H1 (cell line): ENCODE measurements at regions not wholly inside any gene's neighbourhood (a gene's known extent, or its start where the extent isn't known, plus 50 kb on each side); places are given as distances from the start of the nearest gene placed in this dataset.

ENCODE experiments used
- CTCF ChIA-PET: fragments of 300-600 bp; sonication (Branson Sonifier 250); formaldehyde crosslinking; loops from one replicate; lab custom pipeline; 2021; ENCODE audit not compliant: partially characterized antibody; lab: Charles Lee
- POLR2A ChIA-PET: fragments of 300-600 bp; sonication (Branson Sonifier 250); formaldehyde crosslinking; loops from one replicate; lab custom pipeline; 2021; ENCODE audit warnings: inconsistent platforms; ENCODE audit not compliant: partially characterized antibody; lab: Charles Lee
- DNase-seq, 2 experiments: peaks; one replicate each; pipeline versions ENCODE4 v3.0.0 to v3.0.0-alpha.2; 2010 to 2022; ENCODE audit warnings: low spot score in 2 of 2, low read depth in 1 of 2, mixed read lengths in 1 of 2
- FAIRE-seq: peaks from 2 replicates; lab custom pipeline; 2011; peaks lifted over from hg19 to GRCh38; lab: Jason Lieb, UNC
- H2AFZ ChIP-seq: 2 replicates; pipeline ENCODE4 v1.8.1; 2012; ENCODE audit warnings: low read length, inconsistent platforms
- H2AK5ac ChIP-seq: 2 replicates; pipeline ENCODE4 v1.6.1; 2013; ENCODE audit warnings: low read depth, low read length
- H2BK120ac ChIP-seq: replicated peaks from 2 replicates; pipeline ENCODE3; 2013; ENCODE audit warnings: low read depth, low read length, inconsistent platforms
- H2BK12ac ChIP-seq: 2 replicates; pipeline ENCODE4 v1.6.1; 2013; ENCODE audit warnings: low read depth, low read length
- H2BK15ac ChIP-seq: 2 replicates; pipeline ENCODE4 v1.6.1; 2013; ENCODE audit warnings: low read length
- H2BK20ac ChIP-seq: 2 replicates; pipeline ENCODE4 v1.6.1; 2013; ENCODE audit warnings: low read length
- H2BK5ac ChIP-seq: 2 replicates; pipeline ENCODE4 v1.6.1; 2013; ENCODE audit warnings: low read depth, low read length
- H3K14ac ChIP-seq: 2 replicates; pipeline ENCODE4 v1.6.1; 2013; ENCODE audit warnings: inconsistent platforms; ENCODE audit not compliant: insufficient read length
- H3K18ac ChIP-seq: 2 replicates; pipeline ENCODE4 v1.6.1; 2013; ENCODE audit warnings: low read length; ENCODE audit errors: extremely low read depth
- H3K23ac ChIP-seq: 2 replicates; pipeline ENCODE4 v1.6.1; 2013; ENCODE audit warnings: inconsistent platforms; ENCODE audit not compliant: insufficient read length
- H3K23me2 ChIP-seq: 2 replicates; pipeline ENCODE4 v1.6.1; 2013; ENCODE audit warnings: low read depth, low read length
- H3K27ac ChIP-seq: 2 replicates; pipeline ENCODE4 v1.6.1; 2011; ENCODE audit warnings: low read depth, low read length, inconsistent platforms
- H3K27me3 ChIP-seq, 4 experiments: replicated peaks in 1 of 4; 1 replicate in 1 of 4; 2 replicates in 3 of 4; pipeline versions ENCODE4 v1.6.1 to v1.8.1; 2011 to 2013; ENCODE audit warnings: low read length in 3 of 4, mild to moderate bottlenecking in 3 of 4, inconsistent platforms in 2 of 4, mixed read lengths in 2 of 4, moderate library complexity in 1 of 4; ENCODE audit not compliant: control insufficient read depth in 3 of 4, insufficient read depth in 3 of 4; ENCODE audit errors: extremely low read depth in 1 of 4
- H3K36me3 ChIP-seq, 4 experiments: 2 replicates each; pipeline versions ENCODE4 v1.6.1 to v1.8.1; 2011 to 2013; ENCODE audit warnings: mild to moderate bottlenecking in 4 of 4, low read length in 3 of 4, moderate library complexity in 2 of 4, control low read depth in 1 of 4, inconsistent platforms in 1 of 4; ENCODE audit not compliant: insufficient read depth in 4 of 4, control insufficient read depth in 2 of 4
- H3K4ac ChIP-seq: replicated peaks from 2 replicates; pipeline ENCODE3; 2013; ENCODE audit warnings: low read length, low read depth, mixed read lengths, inconsistent platforms; ENCODE audit not compliant: insufficient read length
- H3K4me1 ChIP-seq, 4 experiments: replicated peaks in 1 of 4; 1 replicate in 1 of 4; 2 replicates in 3 of 4; pipeline versions ENCODE4 v1.6.1 to v1.8.1; 2011 to 2013; ENCODE audit warnings: low read length in 3 of 4, inconsistent platforms in 2 of 4, mixed read lengths in 1 of 4; ENCODE audit not compliant: insufficient read depth in 4 of 4, control insufficient read depth in 3 of 4
- H3K4me2 ChIP-seq, 2 experiments: 2 replicates each; pipeline versions ENCODE4 v1.6.1 to v1.8.1; 2011 to 2013; ENCODE audit warnings: low read depth in 2 of 2, low read length in 2 of 2, control low read depth in 1 of 2, inconsistent platforms in 1 of 2, mild to moderate bottlenecking in 1 of 2; ENCODE audit not compliant: insufficient read depth in 1 of 2
- H3K4me3 ChIP-seq, 4 experiments: fragments of 200-600, 300-600 bp in 1 of 4; sonication (generic), shearing (Covaris generic), sonication (Bioruptor Twin) in 1 of 4; 2 replicates each; pipeline versions ENCODE4 v1.5.1 to v1.8.1; 2011 to 2016; ENCODE audit warnings: low read length in 4 of 4, low read depth in 3 of 4, control low read depth in 2 of 4, inconsistent platforms in 2 of 4, mild to moderate bottlenecking in 2 of 4, mixed read lengths in 1 of 4, moderate library complexity in 1 of 4; ENCODE audit not compliant: insufficient read depth in 2 of 4; ENCODE audit errors: extremely low read depth in 1 of 4
- H3K56ac ChIP-seq: replicated peaks from 2 replicates; pipeline ENCODE3; 2013; ENCODE audit warnings: low read depth, mild to moderate bottlenecking, mixed read lengths, low read length, inconsistent platforms; ENCODE audit not compliant: insufficient read length
- H3K79me1 ChIP-seq: 2 replicates; pipeline ENCODE4 v1.6.1; 2013; ENCODE audit warnings: low read depth, low read length, control low read depth
- H3K79me2 ChIP-seq, 2 experiments: 2 replicates each; pipeline versions ENCODE4 v1.6.1 to v1.8.1; 2012 to 2013; ENCODE audit warnings: low read length in 2 of 2, mild to moderate bottlenecking in 2 of 2, inconsistent platforms in 1 of 2; ENCODE audit not compliant: insufficient read depth in 2 of 2, control insufficient read depth in 1 of 2
- H3K9ac ChIP-seq, 4 experiments: replicated peaks in 1 of 4; 1 replicate in 1 of 4; 2 replicates in 3 of 4; pipeline versions ENCODE4 v1.6.1 to v1.8.1; 2011 to 2013; ENCODE audit warnings: low read depth in 3 of 4, low read length in 3 of 4, control low read depth in 2 of 4, mild to moderate bottlenecking in 2 of 4, moderate library complexity in 2 of 4, inconsistent platforms in 1 of 4; ENCODE audit errors: extremely low read depth in 1 of 4
- H3K9me3 ChIP-seq, 2 experiments: 2 replicates each; pipeline versions ENCODE4 v1.6.1 to v1.8.1; 2012 to 2013; ENCODE audit warnings: mild to moderate bottlenecking in 2 of 2, moderate library complexity in 2 of 2, control low read depth in 1 of 2, inconsistent platforms in 1 of 2, low read depth in 1 of 2, low read length in 1 of 2, mixed read lengths in 1 of 2; ENCODE audit not compliant: insufficient read depth in 2 of 2
- H4K20me1 ChIP-seq, 2 experiments: replicated peaks in 1 of 2; 2 replicates each; pipeline versions ENCODE3 to v1.8.1; 2011 to 2013; ENCODE audit warnings: inconsistent platforms in 2 of 2, low read length in 2 of 2, mild to moderate bottlenecking in 1 of 2; ENCODE audit not compliant: insufficient read depth in 2 of 2, control insufficient read depth in 1 of 2
- H4K5ac ChIP-seq: 2 replicates; pipeline ENCODE4 v1.6.1; 2013; ENCODE audit warnings: low read length, low read depth, mixed read lengths, inconsistent platforms; ENCODE audit not compliant: insufficient read length
- H4K8ac ChIP-seq: 2 replicates; pipeline ENCODE4 v1.8.0; 2013; ENCODE audit warnings: mild to moderate bottlenecking, moderate library complexity, low read length, inconsistent platforms; ENCODE audit not compliant: insufficient read depth; ENCODE audit errors: extremely low read depth
- H4K91ac ChIP-seq: replicated peaks from 2 replicates; pipeline ENCODE3; 2013; ENCODE audit warnings: low read length, mixed read lengths, inconsistent platforms; ENCODE audit not compliant: insufficient read length
- CBX5 ChIP-seq: fragments of 300-800, 300-1000 bp; sonication (generic); IDR thresholded peaks from 2 replicates; pipeline ENCODE4 v1.7.1; 2016; ENCODE audit warnings: antibody characterized with exemption, low read length, low read depth
- CHD1 ChIP-seq: IDR thresholded peaks from 2 replicates; pipeline ENCODE4 v1.6.1; 2012; ENCODE audit warnings: low read depth, low read length, improper control_type of control experiment
- FOSL1 ChIP-seq: IDR thresholded peaks from 2 replicates; pipeline ENCODE4 v1.6.1; 2011; ENCODE audit warnings: mild to moderate bottlenecking, low read depth, low read length, moderate library complexity; ENCODE audit not compliant: insufficient read depth
- GABPA ChIP-seq: IDR thresholded peaks from 2 replicates; pipeline ENCODE4 v1.6.1; 2011; ENCODE audit warnings: mild to moderate bottlenecking, low read length, moderate library complexity, borderline replicate concordance; ENCODE audit not compliant: insufficient read depth
- KDM1A ChIP-seq: fragments of 200-600, 300-600 bp; sonication (generic); IDR thresholded peaks from 2 replicates; pipeline ENCODE4 v1.7.1; 2016; ENCODE audit warnings: mild to moderate bottlenecking, low read length, borderline replicate concordance
- PHF8 ChIP-seq: fragments of 200-600 bp; sonication (generic); conservative IDR thresholded peaks from 2 replicates; pipeline ENCODE4 v1.7.1; 2012; ENCODE audit warnings: low read depth, mild to moderate bottlenecking, inconsistent platforms, low read length, moderate library complexity
- RNF2 ChIP-seq: fragments of 200-900, 300-1000 bp; sonication (generic); IDR thresholded peaks from 2 replicates; pipeline ENCODE4 v1.7.1; 2016; ENCODE audit warnings: borderline replicate concordance, low read depth, mild to moderate bottlenecking, antibody characterized with exemption, low read length; ENCODE audit not compliant: poor library complexity, severe bottlenecking; ENCODE audit errors: missing control alignments
- SAP30 ChIP-seq: fragments of 300-600 bp; sonication (generic); IDR thresholded peaks from 2 replicates; pipeline ENCODE4 v1.7.1; 2012; ENCODE audit warnings: low read length, moderate library complexity, mild to moderate bottlenecking, inconsistent platforms; ENCODE audit not compliant: insufficient read depth, insufficient replicate concordance
- SIN3A ChIP-seq, 2 experiments: IDR thresholded peaks in 1 of 2; conservative IDR thresholded peaks in 1 of 2; 2 replicates each; pipeline ENCODE4 v1.6.1; 2011 to 2012; ENCODE audit warnings: low read length in 2 of 2, improper control_type of control experiment in 1 of 2, low read depth in 1 of 2, mild to moderate bottlenecking in 1 of 2
- SIRT6 ChIP-seq: IDR thresholded peaks from one replicate; pipeline ENCODE4 v1.7.1; 2012; ENCODE audit warnings: low read length, inconsistent platforms
- SP1 ChIP-seq: IDR thresholded peaks from 2 replicates; pipeline ENCODE4 v1.6.1; 2011; ENCODE audit warnings: low read depth, low read length
- ZNF274 ChIP-seq: IDR thresholded peaks from 2 replicates; pipeline ENCODE4 v1.7.0; 2012; ENCODE audit warnings: low read length, borderline replicate concordance; ENCODE audit errors: extremely low read depth
- WGBS, 2 experiments: shearing (Covaris generic) in 1 of 2; methylation state at CpG; one replicate each; pipeline versions ENCODE4 v1.1.6 to v1.1.7; 2013 to 2015; ENCODE audit warnings: low lambda C conversion rate in 2 of 2, mixed read lengths in 2 of 2, inconsistent platforms in 1 of 2, low coverage in 1 of 2, missing lambda C conversion rate in 1 of 2; ENCODE audit not compliant: insufficient replicate concordance in 2 of 2, insufficient coverage in 1 of 2, insufficient read length in 1 of 2; ENCODE audit errors: extremely low coverage in 1 of 2, missing lambda C conversion rate in 1 of 2; 5-methylcytosine and 5-hydroxymethylcytosine counted together

GRCh38 chr10:9294132-9294663, 1239.7 kb downstream of the GATA3 start:
- no peak overlapping the region for H2BK15ac ChIP-seq
- H4K91ac ChIP-seq: no peak overlapping the region
- H3K14ac ChIP-seq: no peak overlapping the region
- H3K4me3 ChIP-seq: no peak overlapping the region
- H3K79me1 ChIP-seq: no peaks in the 10 kb centered on the region
- H2AFZ ChIP-seq: no peak overlapping the region
- no peak overlapping the region for H2BK120ac ChIP-seq
- H4K5ac ChIP-seq: no peak overlapping the region
- DNase-seq: no peak
- no peaks in the 10 kb centered on the region for H3K36me3 ChIP-seq
- H3K9me3 ChIP-seq: no peaks in the 10 kb centered on the region
- POLR2A ChIA-PET: no interaction called here
- H2BK5ac ChIP-seq: no peak overlapping the region
- H3K4ac ChIP-seq: no peak overlapping the region
- 88% methylated on average over 4 of the region's 4 CpGs; no CpG with 5 or more reads in 1 of the 2 experiments for WGBS, 2 experiments
- no peak overlapping the region for H2BK20ac ChIP-seq
- H3K4me1 ChIP-seq: no peaks in the 10 kb centered on the region
- no peak for TF ChIP-seq GABPA
- no peak for TF ChIP-seq RNF2
- TF ChIP-seq PHF8: no peak
- TF ChIP-seq SIRT6: no peak
- TF ChIP-seq CBX5: no peak
- no peak for TF ChIP-seq SIN3A (conservative IDR thresholded peaks at IDR 0.05 in 1 of 2, IDR thresholded peaks at IDR 0.05 in 1 of 2; ENCODE audit: low read depth in 1 of 2, low read length in 2 of 2)
- TF ChIP-seq ZNF274: no peak
- no peak for TF ChIP-seq CHD1
- no peak for TF ChIP-seq SP1
- no peak for TF ChIP-seq FOSL1
- no peak for TF ChIP-seq SAP30
- TF ChIP-seq KDM1A: no peak
- H3K4me2 ChIP-seq: no peak overlapping the region
- no peak overlapping the region for H3K9ac ChIP-seq
- no peak overlapping the region for H4K8ac ChIP-seq
- H2BK12ac ChIP-seq: no peak overlapping the region
- H3K23me2 ChIP-seq: no peaks in the 10 kb centered on the region
- CTCF ChIA-PET: interaction anchor here (0.9 kb wide), 1 partner anchor 1608 kb away, joined by 3 read pairs; no protein-coding TSS in a partner anchor
- no peaks in the 10 kb centered on the region for H4K20me1 ChIP-seq
- no peak overlapping the region for H2AK5ac ChIP-seq
- no peaks in the 10 kb centered on the region for H3K79me2 ChIP-seq
- H3K56ac ChIP-seq: no peak overlapping the region
- H3K27ac ChIP-seq: no peak overlapping the region
- H3K27me3 ChIP-seq: no peaks in the 10 kb centered on the region
- no peak for FAIRE-seq
- no peak overlapping the region for H3K23ac ChIP-seq
- H3K18ac ChIP-seq: no peak overlapping the region
